ENCODE measurements at regions not wholly inside any gene's neighbourhood (a gene's known extent, or its start where the extent isn't known, plus 50 kb on each side); places are given as distances from the start of the nearest gene placed in this dataset.
A peak's percentile ranks its signal among the peaks of the same experiment; 100 is the strongest.

- DNase-seq (ENCODE audit: low spot score) = no peak
- WGBS = 56% methylated on average over 3 of the region's 3 CpGs
- Histone ChIP-seq H3K9me3 (ENCODE audit: control insufficient read depth in 4 of 4, low read length in 3 of 4) (no peaks in the 10 kb centered on the region), H3K27ac (ENCODE audit: low read depth in 1 of 2, low read length in 2 of 2) (peak overlapping the region; percentile 81 to 83), H3K36me3 (ENCODE audit: control insufficient read depth in 4 of 4, insufficient read depth in 3 of 4, low read depth in 1 of 4, low read length in 3 of 4) (no peaks in the 10 kb centered on the region), H3K4me1 (ENCODE audit: control insufficient read depth in 4 of 4, insufficient read depth in 4 of 4, low read length in 3 of 4) (peaks cover 5 to 18% (median 12%) of the 10 kb centered on the region in 4 donors), H3K4me3 (ENCODE audit: low read depth in 1 of 3, low read length in 3 of 3) (peak overlapping the region in 2 of 3 donors; percentile 17 to 27), H3K27me3 (ENCODE audit: control insufficient read depth in 4 of 4, insufficient read depth in 4 of 4, low read length in 3 of 4) (no peaks in the 10 kb centered on the region), H3K9ac (ENCODE audit: low read depth in 1 of 2, low read length in 2 of 2) (peak overlapping the region; percentile 52 to 61)
- TF ChIP-seq FOXA2 (IDR thresholded peaks at IDR 0.05) (no peak), GABPA (IDR thresholded peaks at IDR 0.05 in 1 of 2, conservative IDR thresholded peaks at IDR 0.05 in 1 of 2) (no peak), YY1 (IDR thresholded peaks at IDR 0.05) (peak; percentile 51), CTCF (IDR thresholded peaks at IDR 0.05; ENCODE audit: low read depth, low read length, missing input control) (no peak), JUND (IDR thresholded peaks at IDR 0.05) (no peak)
Observed at GRCh38 chr6:6915219-6915618, 192.5 kb upstream of the RREB1 start.

GRCh38 chr6:6915813-6916547 is 191.8 kb upstream of the RREB1 start:
- no peaks in the 10 kb centered on the region for H3K9me3 ChIP-seq (ENCODE audit: control insufficient read depth in 4 of 4, low read length in 3 of 4)
- no peak for DNase-seq (ENCODE audit: low spot score)
- H3K4me3 ChIP-seq (ENCODE audit: low read depth in 1 of 3, low read length in 3 of 3) = peak overlapping the region; percentile 17 to 27 (median 20)
- peak overlapping the region; percentile 81 to 83 for H3K27ac ChIP-seq (ENCODE audit: low read depth in 1 of 2, low read length in 2 of 2)
- H3K4me1 ChIP-seq (ENCODE audit: control insufficient read depth in 4 of 4, insufficient read depth in 4 of 4, low read length in 3 of 4) = peaks cover 5 to 18% (median 12%) of the 10 kb centered on the region in 4 donors
- peak; percentile 31 for TF ChIP-seq YY1 (IDR thresholded peaks at IDR 0.05)
- no peak for TF ChIP-seq FOXA2 (IDR thresholded peaks at IDR 0.05)
- TF ChIP-seq REST (IDR thresholded peaks at IDR 0.05) = peak; percentile 51
- TF ChIP-seq RAD21 (IDR thresholded peaks at IDR 0.05) = peak; percentile 66 to 74
- TF ChIP-seq FOXA1 (IDR thresholded peaks at IDR 0.05) = no peak
- peak; percentile 61 for TF ChIP-seq ZBTB33 (IDR thresholded peaks at IDR 0.05)
- peak; percentile 93 for TF ChIP-seq SP1 (IDR thresholded peaks at IDR 0.05)
- peak; percentile 87 to 89 for TF ChIP-seq RXRA (IDR thresholded peaks at IDR 0.05)
- peak; percentile 71 for TF ChIP-seq TAF1 (conservative IDR thresholded peaks at IDR 0.05)
- TF ChIP-seq HNF4G (IDR thresholded peaks at IDR 0.05) = peak; percentile 39
- no peak for TF ChIP-seq CTCF (IDR thresholded peaks at IDR 0.05; ENCODE audit: low read depth, low read length, missing input control)
- peak; percentile 64 for TF ChIP-seq MAX (IDR thresholded peaks at IDR 0.05)
- peak; percentile 42 for TF ChIP-seq NR2F2 (IDR thresholded peaks at IDR 0.05)
- TF ChIP-seq GABPA (IDR thresholded peaks at IDR 0.05 in 1 of 2, conservative IDR thresholded peaks at IDR 0.05 in 1 of 2) = no peak
- peak; percentile 12 for TF ChIP-seq ATF3 (IDR thresholded peaks at IDR 0.05)
- TF ChIP-seq EGR1 (IDR thresholded peaks at IDR 0.05; ENCODE audit: low read depth in 2 of 2) = peak in 1 of 2 donors; percentile 44
- peak in 1 of 2 donors; percentile 76 for TF ChIP-seq JUND (IDR thresholded peaks at IDR 0.05)
- peak; percentile 64 to 72 for TF ChIP-seq HNF4A (conservative IDR thresholded peaks at IDR 0.05)
- no peaks in the 10 kb centered on the region for H3K36me3 ChIP-seq (ENCODE audit: control insufficient read depth in 4 of 4, insufficient read depth in 3 of 4, low read depth in 1 of 4, low read length in 3 of 4)
- WGBS = 4% methylated on average over 9 of the region's 9 CpGs
- no peaks in the 10 kb centered on the region for H3K27me3 ChIP-seq (ENCODE audit: control insufficient read depth in 4 of 4, insufficient read depth in 4 of 4, low read length in 3 of 4)
- peak overlapping the region; percentile 52 to 61 for H3K9ac ChIP-seq (ENCODE audit: low read depth in 1 of 2, low read length in 2 of 2)

Measured in liver (tissue), 8 donors.